ENCODE measurements at regions not wholly inside any gene's neighbourhood (a gene's known extent, or its start where the extent isn't known, plus 50 kb on each side); places are given as distances from the start of the nearest gene placed in this dataset.

GRCh38 chr6:41440958-41441357 is 105.2 kb upstream of the FOXP4 start:
- Mint-ChIP-seq H3K36me3 (peaks cover 3% of the 10 kb centered on the region), H3K27me3 (peaks cover 16% of the 10 kb centered on the region), H3K9me3 (no peaks in the 10 kb centered on the region), H3K4me1 (peaks cover 32% of the 10 kb centered on the region), H3K27ac (no peak overlapping the region), H3K4me3 (no peak overlapping the region)
- no peak for DNase-seq

GRCh38 chr6:41441598-41442351 is 104.4 kb upstream of the FOXP4 start:
- Mint-ChIP-seq H3K9me3 (no peaks in the 10 kb centered on the region), H3K27me3 (peaks cover 16% of the 10 kb centered on the region), H3K4me3 (no peak overlapping the region), H3K27ac (no peak overlapping the region), H3K36me3 (peaks cover 3% of the 10 kb centered on the region), H3K4me1 (peaks cover 32% of the 10 kb centered on the region)
- no peak for DNase-seq

GRCh38 chr6:41442352-41442672 is 103.9 kb upstream of the FOXP4 start:
- no peak overlapping the region for H3K4me3 Mint-ChIP-seq
- DNase-seq = no peak
- H3K27ac Mint-ChIP-seq = no peak overlapping the region
- H3K4me1 Mint-ChIP-seq = peaks cover 32% of the 10 kb centered on the region
- no peaks in the 10 kb centered on the region for H3K9me3 Mint-ChIP-seq
- peaks cover 16% of the 10 kb centered on the region for H3K27me3 Mint-ChIP-seq
- peaks cover 3% of the 10 kb centered on the region for H3K36me3 Mint-ChIP-seq

GRCh38 chr6:41442800-41443501 is 103.2 kb upstream of the FOXP4 start:
- no peaks in the 10 kb centered on the region for H3K9me3 Mint-ChIP-seq
- H3K4me1 Mint-ChIP-seq = peaks cover 32% of the 10 kb centered on the region
- peaks cover 3% of the 10 kb centered on the region for H3K36me3 Mint-ChIP-seq
- no peak for DNase-seq
- H3K27me3 Mint-ChIP-seq = peaks cover 13% of the 10 kb centered on the region
- no peak overlapping the region for H3K4me3 Mint-ChIP-seq
- H3K27ac Mint-ChIP-seq = no peak overlapping the region

GRCh38 chr6:41443616-41444525 is 102.3 kb upstream of the FOXP4 start:
- DNase-seq = no peak
- Mint-ChIP-seq H3K27me3 (peaks cover 12% of the 10 kb centered on the region), H3K9me3 (no peaks in the 10 kb centered on the region), H3K4me3 (no peak overlapping the region), H3K4me1 (peaks cover 32% of the 10 kb centered on the region), H3K27ac (no peak overlapping the region), H3K36me3 (peaks cover 3% of the 10 kb centered on the region)

- peaks cover 12% of the 10 kb centered on the region for H3K27me3 Mint-ChIP-seq
- no peak overlapping the region for H3K27ac Mint-ChIP-seq
- H3K4me1 Mint-ChIP-seq = peaks cover 22% of the 10 kb centered on the region
- no peaks in the 10 kb centered on the region for H3K36me3 Mint-ChIP-seq
- H3K9me3 Mint-ChIP-seq = no peaks in the 10 kb centered on the region
- DNase-seq = no peak
- no peak overlapping the region for H3K4me3 Mint-ChIP-seq
These were observed 100.9 kb upstream of the FOXP4 start for GRCh38 chr6:41445261-41445660.

- Mint-ChIP-seq H3K4me1 (peaks cover 14% of the 10 kb centered on the region), H3K27me3 (peaks cover 12% of the 10 kb centered on the region), H3K36me3 (no peaks in the 10 kb centered on the region), H3K4me3 (no peak overlapping the region), H3K9me3 (no peaks in the 10 kb centered on the region), H3K27ac (no peak overlapping the region)
- DNase-seq = no peak
These were observed 100.0 kb upstream of the FOXP4 start for GRCh38 chr6:41446132-41446531.

GRCh38 chr6:41446907-41447545 is 99.2 kb upstream of the FOXP4 start:
- DNase-seq = no peak
- Mint-ChIP-seq H3K9me3 (no peaks in the 10 kb centered on the region), H3K27ac (no peak overlapping the region), H3K4me3 (no peak overlapping the region), H3K4me1 (peaks cover 5% of the 10 kb centered on the region), H3K36me3 (no peaks in the 10 kb centered on the region), H3K27me3 (peaks cover 12% of the 10 kb centered on the region)

- H3K36me3 Mint-ChIP-seq = no peaks in the 10 kb centered on the region
- H3K4me1 Mint-ChIP-seq = no peaks in the 10 kb centered on the region
- no peak overlapping the region for H3K27ac Mint-ChIP-seq
- H3K4me3 Mint-ChIP-seq = no peak overlapping the region
- no peaks in the 10 kb centered on the region for H3K9me3 Mint-ChIP-seq
- peaks cover 12% of the 10 kb centered on the region for H3K27me3 Mint-ChIP-seq
- DNase-seq = no peak
These were observed 97.9 kb upstream of the FOXP4 start for GRCh38 chr6:41448256-41448655.

GRCh38 chr6:41449399-41450245 is 96.6 kb upstream of the FOXP4 start:
- H3K4me3 Mint-ChIP-seq = no peak overlapping the region
- H3K27ac Mint-ChIP-seq = no peak overlapping the region
- no peaks in the 10 kb centered on the region for H3K4me1 Mint-ChIP-seq
- no peaks in the 10 kb centered on the region for H3K9me3 Mint-ChIP-seq
- H3K27me3 Mint-ChIP-seq = peaks cover under 1% of the 10 kb centered on the region
- DNase-seq = no peak
- H3K36me3 Mint-ChIP-seq = no peaks in the 10 kb centered on the region

GRCh38 chr6:41450581-41450980 is 95.6 kb upstream of the FOXP4 start:
- no peaks in the 10 kb centered on the region for H3K27me3 Mint-ChIP-seq

GRCh38 chr6:41451039-41451438 is 95.1 kb upstream of the FOXP4 start:
- no peak for DNase-seq
- no peaks in the 10 kb centered on the region for H3K27me3 Mint-ChIP-seq

More at GRCh38 chr6:41450581-41450980, 95.6 kb upstream of the FOXP4 start:
- Mint-ChIP-seq H3K4me1 (no peaks in the 10 kb centered on the region), H3K9me3 (no peaks in the 10 kb centered on the region), H3K36me3 (no peaks in the 10 kb centered on the region), H3K4me3 (no peak overlapping the region), H3K27ac (no peak overlapping the region)
- DNase-seq = no peak

GRCh38 chr6:41451515-41452163 is 94.5 kb upstream of the FOXP4 start:
- Mint-ChIP-seq H3K27ac (no peak overlapping the region), H3K27me3 (no peaks in the 10 kb centered on the region), H3K4me1 (no peaks in the 10 kb centered on the region), H3K36me3 (no peaks in the 10 kb centered on the region), H3K4me3 (no peak overlapping the region), H3K9me3 (no peaks in the 10 kb centered on the region)
- no peak for DNase-seq

More at GRCh38 chr6:41451039-41451438, 95.1 kb upstream of the FOXP4 start:
- Mint-ChIP-seq H3K27ac (no peak overlapping the region), H3K36me3 (no peaks in the 10 kb centered on the region), H3K9me3 (no peaks in the 10 kb centered on the region), H3K4me1 (no peaks in the 10 kb centered on the region), H3K4me3 (no peak overlapping the region)

GRCh38 chr6:41452763-41453162 is 93.4 kb upstream of the FOXP4 start:
- Mint-ChIP-seq H3K4me3 (no peak overlapping the region), H3K27me3 (no peaks in the 10 kb centered on the region), H3K36me3 (no peaks in the 10 kb centered on the region), H3K27ac (no peak overlapping the region), H3K4me1 (no peaks in the 10 kb centered on the region), H3K9me3 (no peaks in the 10 kb centered on the region)
- DNase-seq = no peak

Data from activated naive CD8-positive, alpha-beta T cell treated with anti-CD3 and anti-CD28 coated beads for 36 hours (primary cell).